ENCODE measurements at regions not wholly inside any gene's neighbourhood (a gene's known extent, or its start where the extent isn't known, plus 50 kb on each side); places are given as distances from the start of the nearest gene placed in this dataset.
A peak's percentile ranks its signal among the peaks of the same experiment; 100 is the strongest.
"Not testable (repeated sequence)": the region's sequence is repeated elsewhere in the genome, so short reads cannot be mapped to it uniquely, and the experiment has no call there.

- no peaks in the 10 kb centered on the region for H3K4me1 Mint-ChIP-seq
- H3K27me3 Mint-ChIP-seq (ENCODE audit: low read depth in 3 of 3), result peaks cover 2 to 7% (median 5%) of the 10 kb centered on the region in 3 donors
- no peak overlapping the region for H3K4me3 Mint-ChIP-seq
- no peaks in the 10 kb centered on the region for H3K36me3 Mint-ChIP-seq
- H3K27ac Mint-ChIP-seq, result no peak overlapping the region
- DNase-seq, result no peak
- peaks cover 0 to 1% (median 0%) of the 10 kb centered on the region in 6 donors for H3K9me3 Mint-ChIP-seq
Observed at GRCh38 chr10:124155781-124156435, 62.5 kb upstream of the CHST15 start.

- peak overlapping the region in 1 of 6 donors; percentile 55 for H3K27ac Mint-ChIP-seq
- H3K9me3 Mint-ChIP-seq, result peaks cover 0 to 1% (median 0%) of the 10 kb centered on the region in 6 donors
- peaks cover 4 to 8% (median 5%) of the 10 kb centered on the region in 3 donors for H3K27me3 Mint-ChIP-seq (ENCODE audit: low read depth in 3 of 3)
- H3K4me1 Mint-ChIP-seq, result no peaks in the 10 kb centered on the region
- no peak for DNase-seq
- H3K36me3 Mint-ChIP-seq, result no peaks in the 10 kb centered on the region
- no peak overlapping the region for H3K4me3 Mint-ChIP-seq
Observed at GRCh38 chr10:124153023-124153826, 59.8 kb upstream of the CHST15 start.

GRCh38 chr10:124152139-124153022 is 59.0 kb upstream of the CHST15 start:
- Mint-ChIP-seq H3K4me3 (peak overlapping the region in 2 of 5 donors; percentile 5 to 60), H3K9me3 (peaks cover 0 to 1% (median 0%) of the 10 kb centered on the region in 6 donors), H3K27ac (no peak overlapping the region), H3K4me1 (no peaks in the 10 kb centered on the region), H3K36me3 (no peaks in the 10 kb centered on the region), H3K27me3 (ENCODE audit: low read depth in 3 of 3) (peaks cover 0 to 8% (median 4%) of the 10 kb centered on the region in 3 donors)
- DNase-seq, result no peak

GRCh38 chr10:124151466-124152095 is 58.2 kb upstream of the CHST15 start:
- H3K27me3 Mint-ChIP-seq (ENCODE audit: low read depth in 3 of 3), result peaks cover 0 to 8% (median 4%) of the 10 kb centered on the region in 3 donors
- peaks cover 0 to 1% (median 0%) of the 10 kb centered on the region in 6 donors for H3K9me3 Mint-ChIP-seq
- no peak for DNase-seq
- no peak overlapping the region for H3K4me3 Mint-ChIP-seq
- H3K36me3 Mint-ChIP-seq, result no peaks in the 10 kb centered on the region
- no peaks in the 10 kb centered on the region for H3K4me1 Mint-ChIP-seq
- no peak overlapping the region for H3K27ac Mint-ChIP-seq

GRCh38 chr10:124150807-124151417 is 57.5 kb upstream of the CHST15 start:
- DNase-seq, result no peak
- H3K36me3 Mint-ChIP-seq, result no peaks in the 10 kb centered on the region
- peaks cover 0 to 8% (median 4%) of the 10 kb centered on the region in 3 donors for H3K27me3 Mint-ChIP-seq (ENCODE audit: low read depth in 3 of 3)
- no peaks in the 10 kb centered on the region for H3K4me1 Mint-ChIP-seq
- H3K27ac Mint-ChIP-seq, result no peak overlapping the region
- H3K9me3 Mint-ChIP-seq, result peaks cover 0 to 1% (median 0%) of the 10 kb centered on the region in 6 donors
- H3K4me3 Mint-ChIP-seq, result peak overlapping the region in 1 of 5 donors; percentile 6

GRCh38 chr10:124150189-124150806 is 56.9 kb upstream of the CHST15 start:
- H3K27ac Mint-ChIP-seq, result no peak overlapping the region
- DNase-seq, result no peak
- peaks cover 0 to 1% (median 0%) of the 10 kb centered on the region in 6 donors for H3K9me3 Mint-ChIP-seq
- no peak overlapping the region for H3K4me3 Mint-ChIP-seq
- peaks cover 0 to 8% (median 4%) of the 10 kb centered on the region in 3 donors for H3K27me3 Mint-ChIP-seq (ENCODE audit: low read depth in 3 of 3)
- no peaks in the 10 kb centered on the region for H3K4me1 Mint-ChIP-seq
- H3K36me3 Mint-ChIP-seq, result no peaks in the 10 kb centered on the region

- Mint-ChIP-seq H3K4me1 (no peaks in the 10 kb centered on the region), H3K4me3 (no peak overlapping the region), H3K9me3 (no peaks in the 10 kb centered on the region), H3K36me3 (no peaks in the 10 kb centered on the region), H3K27me3 (ENCODE audit: low read depth in 3 of 3) (peaks cover 0 to 6% (median 4%) of the 10 kb centered on the region in 3 donors), H3K27ac (no peak overlapping the region)
- no peak for DNase-seq
Observed at GRCh38 chr10:124149189-124150042, 56.0 kb upstream of the CHST15 start.

GRCh38 chr10:124148509-124149188 is 55.3 kb upstream of the CHST15 start:
- H3K27ac Mint-ChIP-seq; H3K4me3 Mint-ChIP-seq; H3K27me3 Mint-ChIP-seq (ENCODE audit: low read depth in 3 of 3); H3K36me3 Mint-ChIP-seq; H3K9me3 Mint-ChIP-seq; H3K4me1 Mint-ChIP-seq; DNase-seq: not testable (repeated sequence)

GRCh38 chr10:124146483-124146882 is 53.1 kb upstream of the CHST15 start:
- no peak overlapping the region for H3K27ac Mint-ChIP-seq
- no peaks in the 10 kb centered on the region for H3K36me3 Mint-ChIP-seq
- H3K27me3 Mint-ChIP-seq (ENCODE audit: low read depth in 3 of 3), result peaks cover 0 to 6% (median 4%) of the 10 kb centered on the region in 3 donors
- H3K9me3 Mint-ChIP-seq, result no peaks in the 10 kb centered on the region
- no peaks in the 10 kb centered on the region for H3K4me1 Mint-ChIP-seq
- DNase-seq, result no peak
- no peak overlapping the region for H3K4me3 Mint-ChIP-seq

- H3K4me1 Mint-ChIP-seq, result no peaks in the 10 kb centered on the region
- no peaks in the 10 kb centered on the region for H3K9me3 Mint-ChIP-seq
- peak overlapping the region in 3 of 5 donors; percentile 36 to 57 (median 40) for H3K4me3 Mint-ChIP-seq
- H3K27ac Mint-ChIP-seq, result peak overlapping the region in 3 of 6 donors; percentile 18 to 48 (median 29)
- peaks cover 0 to 6% (median 3%) of the 10 kb centered on the region in 3 donors for H3K27me3 Mint-ChIP-seq (ENCODE audit: low read depth in 3 of 3)
- H3K36me3 Mint-ChIP-seq, result no peaks in the 10 kb centered on the region
- DNase-seq, result peak; percentile 22 to 30 (median 27)
Observed at GRCh38 chr10:124145109-124145870, 51.9 kb upstream of the CHST15 start.

- Mint-ChIP-seq H3K36me3 (no peaks in the 10 kb centered on the region), H3K27ac (peak overlapping the region in 1 of 6 donors; percentile 18), H3K9me3 (no peaks in the 10 kb centered on the region), H3K27me3 (ENCODE audit: low read depth in 3 of 3) (peaks cover 0 to 4% (median 2%) of the 10 kb centered on the region in 3 donors), H3K4me1 (no peaks in the 10 kb centered on the region), H3K4me3 (peak overlapping the region in 1 of 5 donors; percentile 36)
- no peak for DNase-seq
Observed at GRCh38 chr10:124144536-124144935, 51.1 kb upstream of the CHST15 start.

Data from immature natural killer cell (primary cell).